HG03095 (cell line): ENCODE measurements at regions not wholly inside any gene's neighbourhood (a gene's known extent, or its start where the extent isn't known, plus 50 kb on each side); places are given as distances from the start of the nearest gene placed in this dataset.

ENCODE experiments used
- ATAC-seq: cut with Tn5 transposase; IDR thresholded peaks from one replicate; pipeline ENCODE4 v1.9.1; 2021; ENCODE audit warnings: moderate library complexity; ENCODE audit not compliant: unreplicated experiment

DNA sequence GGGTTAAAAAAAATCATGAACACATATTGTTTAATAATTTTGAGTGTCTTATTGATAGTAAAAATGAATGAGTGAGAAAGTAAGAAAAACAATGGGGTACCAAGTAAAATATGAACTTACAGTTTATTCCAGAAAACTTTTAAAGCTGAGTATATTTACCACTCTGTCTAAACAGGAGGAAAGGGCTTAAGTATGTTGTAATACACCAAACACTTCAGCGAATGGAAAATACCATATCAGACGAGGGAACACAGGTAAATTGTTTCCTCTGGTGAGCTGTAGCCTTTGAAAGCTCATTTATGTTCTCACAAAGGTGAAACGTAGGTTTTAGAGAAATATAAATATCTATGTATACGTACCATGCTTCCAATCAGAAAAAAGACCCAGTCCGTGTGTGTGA is 1209.6 kb upstream of the ZEB2 start:
- ATAC-seq = no peak

DNA sequence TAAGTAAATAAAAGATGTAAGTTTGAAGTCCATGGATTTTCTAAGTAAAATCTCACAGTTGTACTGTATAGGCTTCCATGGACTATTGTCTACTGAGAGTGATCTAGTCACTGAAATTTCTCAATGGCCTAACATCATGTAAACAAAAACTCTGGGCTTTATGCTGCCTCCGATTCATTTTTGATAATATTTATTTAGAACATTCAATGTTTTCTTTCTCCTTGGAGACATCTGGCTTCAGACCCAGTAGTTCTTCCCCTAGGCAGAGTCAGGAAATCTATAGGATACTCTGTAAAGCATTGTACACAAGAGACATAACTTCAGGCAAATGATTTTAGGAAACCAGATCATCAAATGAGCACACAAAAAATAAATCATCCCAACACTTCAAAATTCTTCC is 1208.6 kb upstream of the ZEB2 start:
- no peak for ATAC-seq

DNA sequence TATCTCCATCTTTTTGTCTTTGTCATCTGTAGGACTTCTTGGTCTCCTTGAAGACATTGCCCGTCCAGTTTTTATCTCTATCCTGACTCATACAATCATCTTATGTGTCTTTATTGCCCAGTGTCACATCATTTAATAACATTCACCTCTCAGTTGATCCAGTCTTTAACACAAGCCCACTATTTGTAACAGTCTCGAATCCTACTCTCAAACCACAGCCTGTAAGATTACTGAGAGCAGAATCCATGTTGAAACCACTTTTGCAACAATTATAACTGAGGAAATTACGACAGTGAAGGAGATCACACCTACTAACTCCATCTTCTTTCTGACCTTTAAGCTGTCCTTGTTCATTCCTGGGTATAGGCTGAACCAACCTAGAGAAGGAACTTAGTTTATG is 1206.0 kb upstream of the ZEB2 start:
- ATAC-seq = no peak

DNA sequence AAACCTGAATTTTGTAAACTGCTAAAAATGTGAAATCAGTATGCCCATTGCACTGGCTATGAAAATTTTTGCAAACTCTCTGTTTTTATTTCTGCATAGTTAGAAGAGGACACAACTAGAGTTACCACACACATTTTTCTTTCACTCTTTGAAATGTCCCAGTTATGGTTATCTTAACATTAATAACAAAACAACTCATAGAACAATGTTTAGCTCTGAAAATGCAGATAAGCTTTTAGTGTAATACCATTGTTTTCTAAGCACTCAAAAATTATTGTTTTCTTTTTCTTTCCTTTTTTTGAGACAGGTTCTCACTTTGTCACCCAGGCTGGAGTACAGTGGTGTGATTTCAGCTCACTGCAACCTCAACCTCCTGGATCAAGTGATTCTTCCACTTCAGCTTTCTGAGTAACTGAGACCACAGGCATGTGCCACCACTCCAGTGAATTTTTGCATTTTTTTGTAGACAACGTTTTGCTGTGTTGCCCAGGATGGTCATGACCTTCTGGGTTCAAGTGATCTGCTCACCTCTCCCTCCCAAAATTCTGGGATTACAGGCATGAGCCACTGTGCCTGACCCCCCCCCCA is 1204.5 kb upstream of the ZEB2 start:
- ATAC-seq = no peak

DNA sequence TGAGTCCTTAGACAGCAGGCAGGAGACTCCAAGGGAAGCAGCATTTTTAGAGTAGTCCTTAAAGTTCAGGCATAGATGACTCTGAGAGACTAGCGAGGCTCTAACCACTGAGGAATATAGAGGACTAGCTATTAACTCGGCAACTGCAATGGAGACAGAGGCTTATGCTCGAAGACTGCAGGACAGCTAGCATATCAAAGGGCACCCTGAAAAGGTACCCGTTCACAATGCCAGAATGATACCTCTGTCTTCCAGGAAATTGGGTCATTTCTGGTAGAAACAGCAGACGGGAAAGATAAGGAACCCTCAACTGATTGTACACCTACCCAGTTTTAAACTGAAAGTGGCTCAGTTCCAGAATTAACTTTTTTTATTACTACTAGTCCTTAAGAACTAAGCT is 1204.0 kb upstream of the ZEB2 start:
- no peak for ATAC-seq

DNA sequence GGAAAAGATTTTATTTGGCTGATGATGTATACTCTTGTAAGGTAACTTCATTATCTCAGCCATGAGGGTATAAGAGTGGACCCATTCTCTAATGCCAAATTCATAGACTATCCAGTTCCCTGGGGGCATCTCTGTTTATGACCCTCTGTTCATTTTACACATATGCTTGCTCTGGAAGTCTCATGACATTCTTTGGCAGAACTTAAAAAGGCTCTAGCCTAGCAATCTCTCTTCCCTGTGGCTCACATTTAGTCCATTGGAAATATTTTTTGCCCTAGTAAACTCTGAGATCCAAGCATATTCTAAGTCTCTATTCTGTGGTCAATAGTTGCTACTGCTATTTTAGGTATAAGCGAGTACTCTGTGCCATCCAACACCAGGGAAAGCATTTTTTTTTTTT is 1201.8 kb upstream of the ZEB2 start:
- no peak for ATAC-seq

DNA sequence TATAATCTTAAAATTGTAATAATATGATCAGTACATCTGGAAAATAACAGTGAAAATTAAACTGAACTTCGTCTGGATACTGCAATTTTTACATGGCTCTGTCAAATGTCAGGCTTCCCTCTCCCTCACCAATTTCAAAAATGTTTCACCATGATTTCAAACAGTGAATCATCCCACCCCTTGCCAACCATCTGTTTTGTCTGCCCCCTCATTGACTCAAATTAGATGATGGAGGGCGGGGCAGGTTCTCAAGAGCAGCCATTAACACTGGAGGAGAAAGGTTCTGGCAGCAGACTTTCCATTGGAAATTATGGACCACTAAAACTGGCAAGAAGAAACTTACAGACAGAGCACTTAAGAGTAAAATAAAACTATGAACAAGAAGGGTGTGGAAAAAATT is 1195.7 kb upstream of the ZEB2 start:
- ATAC-seq = no peak

DNA sequence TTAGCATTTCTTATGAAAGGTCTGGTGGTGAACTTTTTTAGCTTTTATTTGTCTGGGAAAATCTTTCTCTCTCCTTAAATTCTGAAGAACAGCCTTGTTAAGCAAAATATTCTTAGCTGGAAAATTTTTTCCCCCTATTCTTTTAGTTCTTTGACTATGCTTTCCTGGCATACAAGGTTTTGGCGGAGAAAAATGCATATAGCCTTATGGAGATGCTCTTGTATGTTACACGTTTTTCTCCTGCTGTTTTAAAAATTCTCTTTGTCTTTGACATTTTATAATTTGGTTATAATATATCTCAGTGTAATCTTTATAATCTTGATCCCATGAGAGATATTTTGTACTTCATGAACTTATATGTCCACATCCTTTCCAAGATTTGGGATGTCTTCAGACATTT is 1190.4 kb upstream of the ZEB2 start:
- no peak for ATAC-seq

DNA sequence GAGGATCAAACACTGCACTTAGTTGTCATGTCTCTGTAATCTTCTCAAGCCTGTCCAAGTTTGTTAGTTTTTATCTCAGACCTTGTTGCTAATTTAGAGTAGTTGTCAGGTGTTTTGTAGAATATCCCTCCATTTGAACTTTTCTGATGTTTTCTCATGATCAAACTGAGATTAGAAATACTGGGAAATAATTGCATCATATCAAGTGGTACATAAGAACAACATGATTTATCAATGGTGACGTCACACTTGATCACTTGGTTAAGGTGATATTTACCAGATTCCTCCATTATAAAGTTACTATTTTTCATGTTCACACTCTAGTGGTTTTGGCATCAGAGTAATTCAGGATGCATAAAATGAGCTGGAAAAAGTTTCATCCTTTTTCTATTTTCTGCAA is 1182.4 kb upstream of the ZEB2 start:
- ATAC-seq = no peak

DNA sequence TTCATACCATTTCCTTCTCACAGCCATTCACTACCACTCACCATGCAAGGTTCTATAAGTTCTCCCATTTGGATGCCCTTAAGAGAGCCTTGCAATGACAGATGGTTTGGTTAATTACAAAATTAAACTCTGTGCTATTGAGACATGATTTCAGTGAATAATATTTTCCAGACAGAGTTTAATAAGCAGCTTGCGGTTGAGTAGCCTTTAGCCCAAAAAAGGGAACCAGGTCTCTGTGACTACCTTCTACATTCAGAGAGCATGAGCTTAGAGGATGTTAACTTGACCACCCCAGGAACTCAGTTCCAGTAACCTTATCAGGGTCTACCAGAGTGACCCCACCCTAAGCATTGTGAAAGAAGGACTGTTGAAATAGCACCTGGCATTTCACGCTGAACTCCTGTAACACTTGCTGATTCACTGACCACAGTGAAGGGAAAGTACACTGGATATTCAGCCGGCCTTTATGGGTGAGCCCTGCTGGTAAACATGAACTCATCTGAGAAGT is 1173.1 kb upstream of the ZEB2 start:
- peak; percentile 77 for ATAC-seq

DNA sequence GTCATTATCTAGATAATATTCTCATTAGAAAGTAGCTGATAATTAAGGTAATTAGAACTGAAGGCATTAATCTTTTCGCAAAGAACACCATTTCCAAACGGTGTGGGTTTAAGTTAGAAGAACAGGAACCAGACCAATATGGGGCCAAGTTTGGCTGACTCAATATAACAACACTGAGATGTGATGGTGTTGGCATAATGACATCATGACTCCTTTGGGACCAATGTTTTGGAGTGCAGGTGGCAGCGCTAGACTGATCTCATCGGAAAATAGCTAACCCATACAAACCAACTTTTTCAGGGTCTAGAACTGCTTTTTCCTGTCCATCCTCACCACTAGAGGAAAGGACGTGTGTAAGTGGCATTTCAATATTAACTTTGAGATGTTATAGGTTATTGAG is 1171.7 kb upstream of the ZEB2 start:
- ATAC-seq = no peak

DNA sequence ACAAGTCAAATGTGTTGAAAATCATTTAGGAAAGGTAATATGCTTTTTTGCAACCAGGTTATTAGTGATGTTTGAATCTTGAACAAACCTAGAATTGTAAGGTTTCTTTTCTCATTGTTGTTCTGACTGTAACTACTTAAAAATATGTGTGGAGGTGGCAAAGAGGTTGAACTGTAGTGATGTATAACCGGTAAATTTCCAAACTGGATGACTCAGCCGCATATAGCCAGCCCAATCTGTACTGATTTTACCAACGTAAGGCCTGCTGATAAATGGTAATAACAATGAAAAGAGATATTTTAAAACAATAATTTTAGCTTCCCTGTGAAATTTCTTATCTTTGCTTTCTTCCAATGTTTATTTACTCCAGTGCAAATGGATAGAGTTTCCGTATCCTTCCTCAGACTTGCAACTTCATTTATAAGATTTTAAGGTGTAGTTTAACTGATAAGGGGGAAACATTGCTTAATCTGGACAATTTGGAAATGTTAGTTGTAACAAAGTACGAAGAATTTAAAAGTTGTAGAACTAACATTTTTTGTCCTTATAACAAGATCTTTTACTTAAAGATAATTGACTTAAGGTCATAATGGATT is 1170.4 kb upstream of the ZEB2 start:
- ATAC-seq = no peak

DNA sequence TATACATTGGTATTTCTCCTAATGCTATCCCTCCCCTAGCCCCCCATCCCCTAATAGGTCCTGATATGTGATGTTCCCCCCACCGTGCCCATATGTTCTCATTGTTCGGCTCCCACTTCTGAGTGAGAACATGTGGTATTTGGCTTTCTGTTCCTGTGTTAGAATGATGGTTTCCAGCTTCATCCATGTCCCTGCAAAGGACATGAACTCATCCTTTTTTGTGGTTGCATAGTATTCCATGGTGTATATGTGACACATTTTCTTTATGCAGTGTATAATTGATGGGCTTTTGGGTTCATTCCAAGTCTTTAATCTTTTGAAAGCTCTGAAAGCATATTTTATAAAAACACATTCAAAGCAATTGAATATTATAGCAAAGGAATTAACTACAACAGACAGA is 1169.4 kb upstream of the ZEB2 start:
- no peak for ATAC-seq

DNA sequence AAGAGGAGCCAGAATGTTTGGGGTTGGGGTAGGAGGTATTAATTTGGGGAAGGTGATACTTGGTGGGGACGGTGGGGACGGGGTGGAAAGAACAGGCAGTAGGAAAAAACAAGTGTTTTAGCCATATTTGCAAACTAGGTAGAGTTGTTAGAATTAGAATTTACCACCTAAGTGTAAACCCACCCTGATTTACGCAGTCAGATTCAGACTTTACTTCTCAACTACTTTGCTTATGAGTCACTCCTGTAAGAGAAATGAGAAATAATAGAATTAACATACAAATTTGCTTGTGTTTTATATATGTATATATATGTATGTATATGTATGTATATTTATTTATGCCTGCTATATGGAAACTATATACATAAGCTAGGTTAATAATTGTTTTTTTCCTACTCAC is 1168.2 kb upstream of the ZEB2 start:
- no peak for ATAC-seq

DNA sequence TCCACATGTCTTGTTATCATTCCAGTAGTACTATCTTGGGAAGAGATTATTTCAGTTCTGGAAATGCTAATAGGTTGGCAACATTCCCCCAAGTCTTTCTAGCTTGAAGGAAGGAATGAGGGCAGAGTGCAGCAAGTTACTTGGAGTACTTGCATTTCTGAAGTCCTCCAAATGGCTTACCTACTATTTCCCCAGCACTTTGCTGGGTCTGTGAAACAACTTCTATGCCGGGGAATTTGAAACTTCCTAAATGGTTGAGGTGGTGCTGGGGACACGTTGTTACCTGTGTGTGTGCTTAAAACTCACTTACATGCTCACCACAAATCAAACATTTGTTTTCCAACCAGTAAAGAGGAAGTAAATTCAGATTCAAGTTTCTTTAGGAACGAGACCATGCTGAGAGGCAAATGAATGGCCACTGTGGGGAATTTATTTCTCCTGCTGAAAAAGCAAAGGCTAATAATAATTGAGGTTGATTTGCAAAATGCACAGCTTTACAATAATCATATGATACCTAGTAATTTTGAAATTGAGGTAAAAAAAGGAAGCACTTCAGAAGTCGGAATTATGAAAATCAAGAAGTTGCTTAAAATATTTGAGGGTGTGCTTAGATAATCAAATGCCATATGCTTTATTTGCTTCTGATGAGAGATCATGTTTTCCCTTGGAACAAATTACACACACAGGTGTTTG is 1167.7 kb upstream of the ZEB2 start:
- ATAC-seq = no peak

DNA sequence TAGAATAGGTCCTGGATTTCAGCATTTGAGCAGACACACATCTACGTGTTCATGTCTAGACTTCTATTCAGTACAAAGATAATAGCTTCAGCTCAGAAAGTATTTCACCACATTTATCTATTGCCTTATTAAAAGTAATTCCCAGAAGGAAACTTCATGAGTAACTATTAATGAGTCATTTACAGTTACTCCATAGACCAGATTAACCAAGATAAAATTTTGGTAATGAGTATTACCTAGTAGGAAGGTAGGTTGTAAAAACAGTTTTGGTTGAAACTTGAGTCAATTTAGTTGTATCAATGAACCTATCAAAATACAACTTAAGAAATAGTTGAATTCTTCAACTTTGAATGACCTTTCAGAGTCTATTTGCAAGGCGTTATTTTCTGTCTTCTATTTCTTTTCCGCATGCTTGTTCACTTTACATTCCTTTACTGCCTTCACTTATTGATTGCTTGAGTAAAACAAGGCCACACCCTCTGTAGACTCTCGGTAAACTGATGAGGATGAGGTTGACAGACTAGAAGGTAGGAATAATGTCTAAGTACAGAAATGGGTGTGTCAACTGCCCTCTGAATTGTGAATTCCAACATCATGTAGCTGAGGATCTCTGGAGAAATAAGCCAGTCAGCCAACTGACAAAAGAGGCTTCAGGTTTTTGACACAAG is 1165.6 kb upstream of the ZEB2 start:
- no peak for ATAC-seq

DNA sequence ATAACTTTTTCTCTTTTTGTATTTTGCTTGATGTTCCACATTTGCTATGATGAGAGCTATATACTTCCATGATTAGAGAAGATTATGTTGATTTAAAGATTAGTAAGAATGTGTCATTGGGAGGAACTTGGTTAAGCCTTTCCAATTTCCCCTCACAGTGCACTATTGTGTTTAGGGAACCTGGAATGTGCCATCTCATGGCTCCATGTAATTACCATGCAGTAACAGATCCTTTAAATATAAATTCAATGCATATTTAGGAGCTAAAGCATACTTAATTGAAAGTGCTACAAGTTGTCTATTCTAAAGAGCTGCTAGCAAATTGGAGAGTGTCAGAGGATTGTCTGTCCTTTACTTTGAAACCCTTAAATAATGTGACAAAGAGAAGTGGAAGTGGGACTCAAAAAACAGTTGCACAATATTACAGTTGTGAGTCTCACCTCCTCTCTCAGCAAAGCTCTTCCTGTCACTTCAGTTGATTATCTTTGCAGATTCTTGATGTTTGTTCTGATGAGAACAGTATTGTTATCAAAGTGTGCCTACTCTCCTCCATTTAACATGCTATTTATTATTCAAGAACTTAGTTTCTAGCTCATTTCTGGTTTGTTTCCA is 1162.7 kb upstream of the ZEB2 start:
- ATAC-seq = no peak

DNA sequence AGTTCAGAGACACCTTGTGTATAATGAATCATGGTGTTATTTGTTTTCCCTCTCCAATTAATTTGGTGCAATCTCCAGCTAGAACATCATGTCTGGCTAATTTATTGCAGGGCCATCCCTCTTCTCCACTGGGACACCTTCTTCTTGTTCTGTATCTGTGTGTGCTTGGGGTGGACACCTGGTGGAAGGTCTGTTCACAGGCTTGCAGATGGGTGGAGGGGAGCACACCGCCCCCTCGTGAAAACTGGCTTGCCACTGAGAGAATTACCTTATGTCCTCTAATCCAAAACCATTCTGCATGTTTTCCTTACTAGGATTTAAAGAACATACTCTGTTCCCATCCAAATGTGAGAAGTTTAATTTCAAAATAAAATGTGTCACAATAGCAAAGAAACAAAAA is 1160.4 kb upstream of the ZEB2 start:
- ATAC-seq = no peak

DNA sequence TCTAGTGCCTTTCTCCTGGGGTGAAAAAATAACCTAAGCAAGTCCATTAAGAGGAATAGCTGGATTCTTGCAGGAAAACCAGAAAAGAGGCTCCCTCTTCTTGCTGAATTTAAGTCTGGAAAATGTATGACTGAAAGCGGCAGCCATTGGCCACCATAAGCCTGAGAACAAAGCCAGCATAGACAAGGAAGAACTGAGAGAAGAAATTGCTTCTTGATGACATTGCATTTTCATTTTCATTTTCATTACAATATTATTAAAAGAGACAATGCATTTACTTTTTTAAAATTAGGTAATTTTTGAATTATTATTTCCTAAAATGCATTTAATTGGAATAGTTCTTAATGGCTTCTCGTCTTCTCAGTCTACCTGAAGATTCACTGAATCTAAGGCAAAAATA is 1157.5 kb upstream of the ZEB2 start:
- no peak for ATAC-seq

DNA sequence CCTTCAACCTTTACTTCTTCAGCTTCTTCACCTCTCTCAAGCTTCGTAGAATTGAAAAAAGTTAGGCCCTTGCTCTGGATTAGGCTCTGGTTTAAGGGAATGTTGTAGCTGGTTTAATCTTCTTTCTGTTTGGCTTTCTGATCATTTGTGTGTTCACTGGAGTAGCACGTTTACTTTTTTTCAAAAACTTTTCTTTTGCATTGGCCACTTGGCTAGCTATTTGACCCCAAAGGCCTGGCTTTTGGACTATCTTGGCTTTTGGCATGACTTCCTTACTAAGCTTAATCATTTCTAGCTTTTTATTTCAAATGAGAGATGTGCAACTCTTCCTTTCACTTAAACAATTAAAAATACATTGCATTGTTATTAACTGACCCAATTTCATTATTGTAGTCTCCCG is 1154.8 kb upstream of the ZEB2 start:
- no peak for ATAC-seq

DNA sequence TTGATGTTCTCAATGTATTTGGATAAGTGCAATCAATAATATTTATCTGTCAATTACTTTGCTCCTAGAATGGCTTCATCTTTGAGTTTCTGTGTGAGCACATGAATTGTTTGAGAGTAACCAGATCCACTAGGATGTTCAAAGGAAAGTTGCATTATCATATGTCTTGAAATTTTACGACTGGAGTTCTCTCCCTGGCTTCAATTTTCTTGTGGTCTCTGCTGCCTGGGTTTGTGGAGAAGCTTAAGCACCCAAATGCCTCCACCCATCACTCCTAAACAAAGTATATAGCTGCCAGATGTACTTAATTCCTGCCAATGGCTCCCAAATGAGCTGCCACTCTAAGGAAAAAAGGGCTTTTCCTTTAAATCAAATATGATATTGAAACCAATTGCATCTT is 1149.4 kb upstream of the ZEB2 start:
- no peak for ATAC-seq

DNA sequence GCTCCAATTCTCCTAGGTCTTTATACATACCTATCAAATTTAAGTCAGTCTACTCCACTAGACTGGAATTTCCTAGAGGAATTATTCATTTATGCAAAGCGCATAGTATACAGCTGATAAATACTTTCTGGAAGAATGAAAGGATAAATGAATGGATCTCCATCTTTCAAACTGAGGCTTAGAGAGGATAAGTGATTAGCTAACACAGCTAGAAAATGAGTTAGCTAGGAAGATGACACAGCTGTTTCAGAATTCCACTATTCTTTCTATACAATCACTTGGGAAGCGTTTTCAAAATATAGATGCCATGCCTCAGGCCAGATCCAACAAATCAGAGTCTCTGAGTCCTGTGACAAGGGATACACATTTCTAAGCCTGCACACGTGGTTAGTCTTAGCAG is 1146.6 kb upstream of the ZEB2 start:
- ATAC-seq = no peak
